HepG2 (cell line): ENCODE measurements at regions not wholly inside any gene's neighbourhood (a gene's known extent, or its start where the extent isn't known, plus 50 kb on each side); places are given as distances from the start of the nearest gene placed in this dataset.

ENCODE experiments used
- ATAC-seq: fragments of 200-7000 bp; cut with Tn5 transposase; 3 replicates; pipeline ENCODE4 v1.9.1; 2020; ENCODE audit warnings: mild to moderate bottlenecking, moderate library complexity
- BruUV-seq: library from RNA; stranded (reverse); fragments of 400-500 nt; replicated peaks from 2 replicates; lab custom pipeline; 2021; lab: Mats Ljungman, UMichigan
- CTCF ChIA-PET: fragments of 300-600 bp; formaldehyde crosslinking; extraction: SDS; loops from one replicate; lab custom pipeline; 2021; ENCODE audit warnings: low total read pairs, inconsistent platforms, low intra/inter-chr PET ratio; lab: Yijun Ruan, JAX
- POLR2A ChIA-PET: fragments of 350-600 bp; sonication (Branson Sonifier 250); formaldehyde crosslinking; loops from one replicate; lab custom pipeline; 2020; ENCODE audit warnings: antibody characterized with exemption, inconsistent platforms; lab: Yijun Ruan, JAX
- DNase-seq: peaks from one replicate; pipeline ENCODE4 v3.0.0-alpha.2; 2015; ENCODE audit warnings: low spot score
- FAIRE-seq: peaks from 3 replicates; lab custom pipeline; 2011; peaks lifted over from hg19 to GRCh38; lab: Jason Lieb, UNC
- H2AFZ ChIP-seq: one replicate; pipeline ENCODE4 v1.6.1; 2011; ENCODE audit warnings: low read length, inconsistent platforms
- H3K27ac ChIP-seq: fragments of 300-600 bp; 3 replicates; pipeline ENCODE4 v1.8.0; 2011; ENCODE audit warnings: mixed run types, mild to moderate bottlenecking, mixed read lengths, low read length, inconsistent platforms; ENCODE audit not compliant: insufficient read depth; ENCODE audit errors: extremely low read length
- H3K27me3 ChIP-seq, 2 experiments: fragments of 200-600 bp in 1 of 2; 2 replicates in 1 of 2; 3 replicates in 1 of 2; pipeline versions ENCODE4 v1.6.0 to v1.8.0; 2011; ENCODE audit warnings: low read length in 2 of 2, mild to moderate bottlenecking in 2 of 2, moderate library complexity in 2 of 2, inconsistent platforms in 1 of 2; ENCODE audit not compliant: insufficient read depth in 2 of 2, control insufficient read depth in 1 of 2
- H3K36me3 ChIP-seq, 2 experiments: fragments of 200-600 bp in 1 of 2; replicated peaks in 1 of 2; 2 replicates in 1 of 2; 3 replicates in 1 of 2; pipeline versions ENCODE4 v1.5.1 to v1.8.0; 2011; ENCODE audit warnings: low read length in 2 of 2, inconsistent platforms in 1 of 2; ENCODE audit not compliant: insufficient read depth in 2 of 2, control insufficient read depth in 1 of 2
- H3K4me1 ChIP-seq: 2 replicates; pipeline ENCODE4 v1.5.1; 2012; ENCODE audit warnings: low read length, inconsistent platforms; ENCODE audit not compliant: insufficient read depth
- H3K4me2 ChIP-seq: 2 replicates; pipeline ENCODE4 v1.6.0; 2011; ENCODE audit warnings: low read depth, low read length, inconsistent platforms
- H3K4me3 ChIP-seq, 3 experiments: fragments of 200-600 bp in 1 of 3; sonication (generic), shearing (Covaris generic) in 1 of 3; replicated peaks in 1 of 3; 2 replicates each; pipeline ENCODE4 v1.5.1; 2011 to 2016; ENCODE audit warnings: low read length in 3 of 3, inconsistent platforms in 2 of 3, low read depth in 2 of 3, mild to moderate bottlenecking in 2 of 3, control low read depth in 1 of 3, mixed read lengths in 1 of 3; ENCODE audit not compliant: insufficient read depth in 1 of 3
- H3K79me2 ChIP-seq: one replicate; pipeline ENCODE4 v1.6.1; 2011; ENCODE audit warnings: low read length, inconsistent platforms; ENCODE audit not compliant: insufficient read depth
- H3K9ac ChIP-seq: 2 replicates; pipeline ENCODE4 v1.6.0; 2011; ENCODE audit warnings: mild to moderate bottlenecking, low read depth, low read length, inconsistent platforms; ENCODE audit not compliant: insufficient read depth
- H3K9me3 ChIP-seq: 2 replicates; pipeline ENCODE4 v1.5.1; 2012; ENCODE audit warnings: mild to moderate bottlenecking, low read length
- H4K20me1 ChIP-seq: 2 replicates; pipeline ENCODE4 v1.6.0; 2011; ENCODE audit warnings: inconsistent platforms, mild to moderate bottlenecking, low read length, moderate library complexity; ENCODE audit not compliant: insufficient read depth
- EEA1 ChIP-seq: sonication (generic); formaldehyde crosslinking; IDR thresholded peaks from 2 replicates; pipeline ENCODE4 v1.5.1; 2020; ENCODE audit warnings: mild to moderate bottlenecking, missing genetic modification reagents, borderline replicate concordance
- GZF1 ChIP-seq: sonication (generic); formaldehyde crosslinking; IDR thresholded peaks from 2 replicates; pipeline ENCODE4 v1.5.1; 2020; ENCODE audit warnings: mild to moderate bottlenecking, missing genetic modification reagents
- HNRNPLL ChIP-seq: fragments of 200-400 bp; formaldehyde crosslinking; IDR thresholded peaks from 2 replicates; pipeline ENCODE4 v1.6.1; 2017; ENCODE audit warnings: mild to moderate bottlenecking, low read depth, low read length; ENCODE audit not compliant: poor library complexity, severe bottlenecking
- HOXA9 ChIP-seq: sonication (generic); formaldehyde crosslinking; IDR thresholded peaks from 2 replicates; pipeline ENCODE4 v1.8.1; 2022; ENCODE audit warnings: missing genetic modification reagents, mild to moderate bottlenecking, moderate library complexity, borderline replicate concordance
- KLF9 ChIP-seq: IDR thresholded peaks from 2 replicates; pipeline ENCODE4 v1.6.1; 2016; ENCODE audit warnings: low read depth
- MAFF ChIP-seq: IDR thresholded peaks from 2 replicates; pipeline ENCODE4 v1.6.1; 2011; ENCODE audit warnings: low read depth, low read length, improper control_type of control experiment
- MNT ChIP-seq: fragments of 450-650 bp; IDR thresholded peaks from 2 replicates; pipeline ENCODE4 v1.6.1; 2016
- RBFOX2 ChIP-seq: fragments of 200-400 bp; formaldehyde crosslinking; IDR thresholded peaks from 2 replicates; pipeline ENCODE4 v1.6.1; 2017; ENCODE audit warnings: low read depth, mild to moderate bottlenecking, low read length
- RFXAP ChIP-seq: sonication (generic); formaldehyde crosslinking; IDR thresholded peaks from 2 replicates; pipeline ENCODE4 v1.4.0; 2020; ENCODE audit warnings: missing genetic modification reagents, borderline replicate concordance
- SIX1 ChIP-seq: sonication (generic); formaldehyde crosslinking; IDR thresholded peaks from 2 replicates; pipeline ENCODE4 v1.4.0; 2020; ENCODE audit warnings: missing genetic modification reagents, borderline replicate concordance
- SMAD3 ChIP-seq: sonication (generic); formaldehyde crosslinking; IDR thresholded peaks from 2 replicates; pipeline ENCODE4 v1.4.0; 2020; ENCODE audit warnings: missing genetic modification reagents
- SP1 ChIP-seq, 2 experiments: fragments of 450-650 bp in 1 of 2; sonication (generic) in 1 of 2; formaldehyde crosslinking in 1 of 2; IDR thresholded peaks; 2 replicates each; pipeline versions ENCODE4 v1.4.0 to v1.6.1; 2016 to 2020; ENCODE audit warnings: missing genetic modification reagents in 1 of 2
- ZNF354B ChIP-seq: sonication (generic); formaldehyde crosslinking; IDR thresholded peaks from 2 replicates; pipeline ENCODE4 v1.8.0; 2022; ENCODE audit warnings: mild to moderate bottlenecking, missing genetic modification reagents
- ZNF552 ChIP-seq: sonication (generic); formaldehyde crosslinking; IDR thresholded peaks from 2 replicates; pipeline ENCODE4 v1.9.0; 2022; ENCODE audit warnings: missing genetic modification reagents, mild to moderate bottlenecking, borderline replicate concordance
- ZNF615 ChIP-seq: sonication (generic); formaldehyde crosslinking; IDR thresholded peaks from 2 replicates; pipeline ENCODE4 v1.5.0; 2020; ENCODE audit warnings: mild to moderate bottlenecking, missing genetic modification reagents, borderline replicate concordance
- ZNF749 ChIP-seq: sonication (generic); formaldehyde crosslinking; IDR thresholded peaks from 2 replicates; pipeline ENCODE4 v1.8.0; 2022; ENCODE audit warnings: mild to moderate bottlenecking, missing genetic modification reagents, moderate library complexity, borderline replicate concordance
- WGBS: methylation state at CpG from one replicate; pipeline ENCODE4 v1.1.6; 2017; ENCODE audit warnings: low lambda C conversion rate; 5-methylcytosine and 5-hydroxymethylcytosine counted together
- in situ Hi-C: cut with HindIII; loops from 2 replicates; pipeline ENCODE4 v1.10.0; 2017; ENCODE audit warnings: low pct_unique_long_range_greater_than_20kb; ENCODE audit not compliant: extremely low pct_ligation_motif_present
- intact Hi-C: fragments of 100-400 bp; cut with micrococcal nuclease; formaldehyde crosslinking; loops from one replicate; pipeline ENCODE4 v1.10.0; 2022; ENCODE audit not compliant: unreplicated experiment

- no peak overlapping the region for H3K9ac ChIP-seq
- FAIRE-seq (no peak), ATAC-seq (no peak), DNase-seq (no peak)
- POLR2A ChIA-PET: no interaction called here
- 81% methylated on average over 22 of the region's 22 CpGs for WGBS
- H3K36me3 ChIP-seq: no peaks in the 10 kb centered on the region
- H3K4me2 ChIP-seq: no peak overlapping the region
- H3K4me3 ChIP-seq: no peak overlapping the region
- in situ Hi-C loops: no loop called here
- no peaks in the 10 kb centered on the region for H4K20me1 ChIP-seq
- peaks cover 98% of the 10 kb centered on the region for H3K9me3 ChIP-seq
- no peaks in the 10 kb centered on the region for H3K4me1 ChIP-seq
- H3K27me3 ChIP-seq: no peaks in the 10 kb centered on the region
- CTCF ChIA-PET: no interaction called here
- no peak overlapping the region for H2AFZ ChIP-seq
- no peaks in the 10 kb centered on the region for H3K79me2 ChIP-seq
- H3K27ac ChIP-seq: no peak overlapping the region
- intact Hi-C loops: no loop called here
- BruUV-seq: no TSS peak
- TF ChIP-seq EEA1 (CRISPR knock-in tag): no peak
- no peak for TF ChIP-seq ZNF615
- no peak for TF ChIP-seq RFXAP (CRISPR knock-in tag)
- TF ChIP-seq RBFOX2: no peak
- peak; percentile 99 for TF ChIP-seq MNT
- no peak for TF ChIP-seq MAFF
- no peak for TF ChIP-seq SMAD3 (CRISPR knock-in tag)
- TF ChIP-seq HNRNPLL: peak; percentile 31
- TF ChIP-seq, all 625 proteins: peak for 2
Measured at GRCh38 chr20:55251170-55251569, 754.1 kb downstream of the CBLN4 start.

- Histone ChIP-seq H3K36me3 (no peaks in the 10 kb centered on the region), H2AFZ (no peak overlapping the region), H3K27ac (no peak overlapping the region), H3K9ac (no peak overlapping the region), H3K9me3 (peaks cover 97% of the 10 kb centered on the region), H4K20me1 (no peaks in the 10 kb centered on the region), H3K4me1 (no peaks in the 10 kb centered on the region), H3K27me3 (no peaks in the 10 kb centered on the region), H3K4me3 (no peak overlapping the region), H3K4me2 (no peak overlapping the region), H3K79me2 (no peaks in the 10 kb centered on the region)
- CTCF ChIA-PET: no interaction called here
- intact Hi-C loops: no loop called here
- POLR2A ChIA-PET: no interaction called here
- ATAC-seq (no peak), DNase-seq (no peak), FAIRE-seq (no peak)
- BruUV-seq: no TSS peak
- in situ Hi-C loops: no loop called here
- TF ChIP-seq SIX1 (CRISPR knock-in tag) (no peak), ZNF552 (CRISPR knock-in tag) (no peak), SP1 (IDR thresholded peaks at IDR 0.05) (no peak), SP1 (CRISPR knock-in tag; IDR thresholded peaks at IDR 0.05) (no peak), GZF1 (no peak), MNT (no peak), KLF9 (CRISPR knock-in tag) (no peak), ZNF749 (no peak), ZNF354B (no peak), HOXA9 (CRISPR knock-in tag) (no peak)
Measured at GRCh38 chr20:55242853-55243252, 762.5 kb downstream of the CBLN4 start.
